HL-60 (cell line): ENCODE measurements at regions not wholly inside any gene's neighbourhood (a gene's known extent, or its start where the extent isn't known, plus 50 kb on each side); places are given as distances from the start of the nearest gene placed in this dataset.

Source experiments
- DNase-seq, 2 experiments: peaks; one replicate each; pipeline ENCODE4 v3.0.0-alpha.2; 2010 to 2020; ENCODE audit warnings: low read depth in 1 of 2, low spot score in 1 of 2
- H3K27ac ChIP-seq: fragments of 250-450 bp; sonication (Bioruptor Pico); replicated peaks from 2 replicates; pipeline ENCODE4 v1.5.1; 2020; ENCODE audit warnings: mild to moderate bottlenecking, moderate library complexity
- H3K27me3 ChIP-seq: fragments of 250-450 bp; sonication (Bioruptor Pico); 2 replicates; pipeline ENCODE4 v1.5.1; 2021; ENCODE audit warnings: mild to moderate bottlenecking, moderate library complexity; ENCODE audit not compliant: insufficient read depth, poor library complexity, severe bottlenecking
- H3K4me3 ChIP-seq: replicated peaks from 2 replicates; pipeline ENCODE4 v1.5.1; 2011; ENCODE audit warnings: mild to moderate bottlenecking, control low read depth, low read length; ENCODE audit not compliant: insufficient read depth
- GABPA ChIP-seq: IDR thresholded peaks from 2 replicates; pipeline ENCODE4 v1.6.1; 2012; ENCODE audit warnings: low read depth
- POLR2AphosphoS5 ChIP-seq: IDR thresholded peaks from 2 replicates; pipeline ENCODE4 v1.6.1; 2012; ENCODE audit warnings: low read depth
- REST ChIP-seq: IDR thresholded peaks from 2 replicates; pipeline ENCODE4 v1.6.1; 2012; ENCODE audit warnings: low read depth; ENCODE audit not compliant: insufficient replicate concordance
- SPI1 ChIP-seq: IDR thresholded peaks from 2 replicates; pipeline ENCODE4 v1.6.1; 2012; ENCODE audit warnings: low read depth, mild to moderate bottlenecking, borderline replicate concordance
- TF ChIP-seq, protein P1 (sequence below): IDR thresholded peaks from one replicate; pipeline ENCODE4 v1.5.1; 2011; ENCODE audit warnings: low read length, control low read depth, inconsistent platforms; ENCODE audit not compliant: insufficient read depth

DNA sequence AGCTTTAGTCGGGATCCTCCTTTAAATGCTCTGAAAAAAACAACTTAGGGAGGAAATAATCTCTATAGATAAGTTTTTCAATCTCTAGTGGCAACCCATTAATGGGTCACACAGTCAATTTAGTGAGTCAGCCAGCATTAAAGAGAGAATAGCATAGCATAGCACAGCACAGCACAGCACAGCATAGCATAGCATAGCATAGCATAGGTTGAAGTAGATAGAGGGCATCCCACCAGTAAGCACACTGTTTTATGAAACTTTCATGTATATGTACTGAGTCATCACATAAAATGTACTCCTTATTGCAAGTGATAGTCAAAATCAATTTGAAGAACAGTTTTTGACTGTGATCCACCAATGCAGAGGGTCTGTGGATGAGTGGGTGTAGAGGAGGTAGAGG, 522.9 kb downstream of the CCDC171 start:
- Histone ChIP-seq H3K27me3 (no peaks in the 10 kb centered on the region), H3K4me3 (no peak overlapping the region), H3K27ac (no peak overlapping the region)
- DNase-seq: no peak
- TF ChIP-seq POLR2AphosphoS5 (no peak), REST (no peak), GABPA (no peak), SPI1 (no peak)
- TF ChIP-seq, protein P1, sequence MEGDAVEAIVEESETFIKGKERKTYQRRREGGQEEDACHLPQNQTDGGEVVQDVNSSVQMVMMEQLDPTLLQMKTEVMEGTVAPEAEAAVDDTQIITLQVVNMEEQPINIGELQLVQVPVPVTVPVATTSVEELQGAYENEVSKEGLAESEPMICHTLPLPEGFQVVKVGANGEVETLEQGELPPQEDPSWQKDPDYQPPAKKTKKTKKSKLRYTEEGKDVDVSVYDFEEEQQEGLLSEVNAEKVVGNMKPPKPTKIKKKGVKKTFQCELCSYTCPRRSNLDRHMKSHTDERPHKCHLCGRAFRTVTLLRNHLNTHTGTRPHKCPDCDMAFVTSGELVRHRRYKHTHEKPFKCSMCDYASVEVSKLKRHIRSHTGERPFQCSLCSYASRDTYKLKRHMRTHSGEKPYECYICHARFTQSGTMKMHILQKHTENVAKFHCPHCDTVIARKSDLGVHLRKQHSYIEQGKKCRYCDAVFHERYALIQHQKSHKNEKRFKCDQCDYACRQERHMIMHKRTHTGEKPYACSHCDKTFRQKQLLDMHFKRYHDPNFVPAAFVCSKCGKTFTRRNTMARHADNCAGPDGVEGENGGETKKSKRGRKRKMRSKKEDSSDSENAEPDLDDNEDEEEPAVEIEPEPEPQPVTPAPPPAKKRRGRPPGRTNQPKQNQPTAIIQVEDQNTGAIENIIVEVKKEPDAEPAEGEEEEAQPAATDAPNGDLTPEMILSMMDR: no peak

DNA sequence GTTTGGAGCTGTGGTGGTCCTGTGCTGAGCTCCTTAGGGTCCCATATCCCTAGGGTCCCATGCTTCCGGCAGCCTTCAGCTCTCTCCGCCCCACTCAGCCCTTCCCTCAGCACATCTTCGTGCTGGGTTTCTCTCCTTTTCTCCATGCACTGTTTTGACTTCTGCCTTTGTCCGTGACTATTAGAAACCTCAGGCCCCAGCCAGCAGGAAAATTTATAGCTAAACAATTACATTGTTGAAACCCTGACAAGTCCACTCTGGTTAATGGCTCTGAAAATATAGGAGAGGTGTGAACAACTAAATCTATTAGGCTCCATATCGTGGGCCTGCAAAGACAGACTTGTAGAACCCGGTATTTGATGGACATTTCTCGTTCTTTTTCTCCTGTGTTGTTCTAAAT, 523.7 kb downstream of the CCDC171 start:
- H3K27me3 ChIP-seq: no peaks in the 10 kb centered on the region
- no peak overlapping the region for H3K27ac ChIP-seq
- no peak overlapping the region for H3K4me3 ChIP-seq
- TF ChIP-seq, protein P1: no peak
- no peak for TF ChIP-seq GABPA
- no peak for TF ChIP-seq REST
- no peak for TF ChIP-seq POLR2AphosphoS5
- no peak for TF ChIP-seq SPI1
- DNase-seq: no peak

DNA sequence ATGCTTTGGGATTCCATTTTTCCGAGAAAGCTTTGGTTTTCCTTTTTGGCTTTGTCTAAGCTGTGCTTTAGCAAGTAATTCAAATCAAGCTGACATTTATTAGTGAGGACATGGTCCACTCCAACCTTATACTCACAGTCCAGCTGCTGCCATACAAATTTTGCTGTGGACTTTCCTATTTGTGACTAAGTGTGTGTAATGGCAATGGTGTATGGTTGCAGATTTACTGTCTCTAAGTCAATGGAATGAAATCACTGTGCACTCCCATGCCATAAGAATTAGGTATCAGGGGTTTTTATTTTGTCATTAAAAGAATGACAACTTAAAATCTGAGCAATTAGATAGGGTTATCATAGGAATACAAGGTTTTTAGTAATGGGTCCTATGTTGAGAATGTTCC, 530.0 kb downstream of the CCDC171 start:
- H3K27me3 ChIP-seq: no peaks in the 10 kb centered on the region
- no peak for DNase-seq
- no peak overlapping the region for H3K27ac ChIP-seq
- no peak for TF ChIP-seq REST
- TF ChIP-seq, protein P1: no peak
- no peak for TF ChIP-seq GABPA
- TF ChIP-seq POLR2AphosphoS5: no peak
- no peak for TF ChIP-seq SPI1
- H3K4me3 ChIP-seq: no peak overlapping the region
